AG04449 (cell line): ENCODE measurements at regions not wholly inside any gene's neighbourhood (a gene's known extent, or its start where the extent isn't known, plus 50 kb on each side); places are given as distances from the start of the nearest gene placed in this dataset.

Source experiments
- CTCF ChIA-PET: fragments of 350-600 bp; formaldehyde crosslinking; extraction: SDS; loops from one replicate; lab custom pipeline; 2021; ENCODE audit warnings: antibody characterized with exemption; lab: Yijun Ruan, JAX
- POLR2A ChIA-PET: fragments of 400-600, 350-600 bp; formaldehyde crosslinking; extraction: SDS; loops from one replicate; lab custom pipeline; 2020; ENCODE audit warnings: antibody characterized with exemption, inconsistent platforms; lab: Yijun Ruan, JAX
- DNase-seq: peaks from one replicate; pipeline ENCODE4 v3.0.0-alpha.2; 2010; ENCODE audit warnings: low read depth, low spot score
- H3K4me3 ChIP-seq: 2 replicates; pipeline ENCODE4 v1.5.1; 2011; ENCODE audit warnings: low read depth, mild to moderate bottlenecking, control low read depth, low read length
- TF ChIP-seq, protein P1 (sequence below): IDR thresholded peaks from one replicate; pipeline ENCODE4 v1.5.1; 2011; ENCODE audit warnings: mild to moderate bottlenecking, moderate library complexity, low read length, control low read depth, inconsistent platforms; ENCODE audit not compliant: insufficient read depth; ENCODE audit errors: missing control alignments

DNA sequence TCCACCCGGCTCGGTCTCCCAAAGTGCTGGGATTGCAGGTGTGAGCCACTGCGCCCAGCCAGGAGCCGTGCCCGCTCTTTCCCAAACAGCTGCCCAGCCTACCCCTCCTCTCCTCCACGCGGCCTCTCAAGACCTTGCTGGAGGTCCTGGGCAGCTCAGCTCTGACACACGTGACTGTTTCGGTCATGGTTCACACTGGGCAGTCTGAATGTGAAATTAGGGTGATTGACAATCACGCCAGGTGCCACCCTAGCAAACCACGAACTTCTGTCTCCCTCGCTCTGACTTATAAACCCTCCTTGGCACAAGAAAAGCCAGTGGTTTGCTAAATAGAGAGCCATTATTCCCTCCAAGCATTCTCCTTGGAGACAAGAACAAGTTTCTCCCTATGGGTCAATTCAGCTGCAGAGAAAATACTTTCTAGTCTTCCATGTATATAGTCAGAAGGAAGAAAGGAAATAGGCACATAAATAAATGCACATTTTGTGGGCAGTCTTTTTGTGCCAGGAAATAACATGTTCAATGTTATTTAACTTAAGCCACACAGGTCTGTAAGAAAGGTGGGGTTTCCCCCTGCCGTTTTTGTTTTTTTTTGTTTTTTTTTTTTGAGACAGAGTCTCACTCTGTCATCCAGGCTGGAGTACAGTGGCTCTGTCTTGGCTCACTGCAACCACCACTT is 121.9 kb upstream of the MEF2A start:
- ChIA-PET CTCF (interaction anchor here (1.0 to 4.1 kb wide), 3 partner anchors 12 to 260 kb away, joined by 3 to 22 read pairs (median 4); no protein-coding TSS in a partner anchor), POLR2A (no interaction called here)
- no peak for DNase-seq
- H3K4me3 ChIP-seq: no peak overlapping the region
- TF ChIP-seq, protein P1, sequence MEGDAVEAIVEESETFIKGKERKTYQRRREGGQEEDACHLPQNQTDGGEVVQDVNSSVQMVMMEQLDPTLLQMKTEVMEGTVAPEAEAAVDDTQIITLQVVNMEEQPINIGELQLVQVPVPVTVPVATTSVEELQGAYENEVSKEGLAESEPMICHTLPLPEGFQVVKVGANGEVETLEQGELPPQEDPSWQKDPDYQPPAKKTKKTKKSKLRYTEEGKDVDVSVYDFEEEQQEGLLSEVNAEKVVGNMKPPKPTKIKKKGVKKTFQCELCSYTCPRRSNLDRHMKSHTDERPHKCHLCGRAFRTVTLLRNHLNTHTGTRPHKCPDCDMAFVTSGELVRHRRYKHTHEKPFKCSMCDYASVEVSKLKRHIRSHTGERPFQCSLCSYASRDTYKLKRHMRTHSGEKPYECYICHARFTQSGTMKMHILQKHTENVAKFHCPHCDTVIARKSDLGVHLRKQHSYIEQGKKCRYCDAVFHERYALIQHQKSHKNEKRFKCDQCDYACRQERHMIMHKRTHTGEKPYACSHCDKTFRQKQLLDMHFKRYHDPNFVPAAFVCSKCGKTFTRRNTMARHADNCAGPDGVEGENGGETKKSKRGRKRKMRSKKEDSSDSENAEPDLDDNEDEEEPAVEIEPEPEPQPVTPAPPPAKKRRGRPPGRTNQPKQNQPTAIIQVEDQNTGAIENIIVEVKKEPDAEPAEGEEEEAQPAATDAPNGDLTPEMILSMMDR: no peak

GRCh38 chr15:99445272-99445850 is 120.4 kb upstream of the MEF2A start:
- POLR2A ChIA-PET: no interaction called here
- CTCF ChIA-PET: interaction anchor here (1.3 to 1.4 kb wide), 2 partner anchors 10 to 259 kb away, joined by 3 to 4 read pairs; no protein-coding TSS in a partner anchor
- TF ChIP-seq, protein P1: no peak
- H3K4me3 ChIP-seq: no peak overlapping the region
- DNase-seq: no peak

DNA sequence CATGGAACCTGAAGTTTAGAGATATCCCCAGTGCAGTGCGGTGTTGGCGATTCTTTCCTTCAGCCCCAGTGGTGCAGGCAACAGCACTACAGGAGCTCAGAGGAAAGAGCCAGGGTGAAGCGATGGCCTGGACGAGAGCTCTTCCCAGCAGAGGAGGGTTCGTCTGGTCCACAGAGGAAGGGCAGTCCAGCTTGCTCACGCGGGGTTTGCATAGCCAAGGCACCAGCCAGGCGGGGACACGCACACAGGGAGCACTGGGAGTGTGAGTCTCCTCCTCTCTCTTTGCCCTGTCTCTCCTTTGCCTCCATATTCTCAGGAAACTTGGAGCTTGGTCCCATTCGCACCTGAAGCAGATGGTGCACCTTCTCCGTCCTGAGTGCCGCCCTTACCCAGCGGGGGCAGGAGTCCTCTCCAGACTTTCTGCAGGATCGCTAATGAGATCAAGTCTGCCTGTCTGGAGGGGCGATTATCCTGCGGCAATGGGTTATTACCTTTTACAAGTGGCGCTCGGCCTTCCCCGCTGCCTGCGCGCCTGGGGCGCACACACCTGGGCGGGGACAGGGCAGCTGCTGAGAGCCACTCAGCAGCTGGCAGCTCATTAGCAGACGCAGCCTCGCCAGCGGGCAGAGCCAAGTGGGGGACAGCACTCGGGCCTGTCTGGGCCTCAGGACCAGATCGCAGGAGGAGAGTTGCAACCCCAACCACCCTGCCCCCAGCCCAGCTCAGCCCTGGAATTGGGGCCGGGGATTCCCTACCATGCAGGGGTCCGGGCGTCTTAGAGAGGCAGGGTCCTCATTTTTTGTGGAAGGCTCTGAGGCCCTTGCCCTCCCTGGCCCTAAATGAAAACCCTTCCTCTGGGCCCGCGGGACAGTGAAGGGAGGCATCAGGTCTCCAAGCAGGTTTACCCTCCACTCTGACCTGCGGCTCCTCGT is 119.0 kb upstream of the MEF2A start:
- ChIA-PET POLR2A (interaction anchor here (0.6 kb wide), 1 partner anchor 8 kb away, joined by 3 read pairs; no protein-coding TSS in a partner anchor), CTCF (interaction anchor here (1.1 kb wide), 1 partner anchor 10 kb away, joined by 3 read pairs; no protein-coding TSS in a partner anchor)
- H3K4me3 ChIP-seq: no peak overlapping the region
- DNase-seq: no peak
- TF ChIP-seq, protein P1: no peak

GRCh38 chr15:99447497-99448371 is 118.0 kb upstream of the MEF2A start:
- ChIA-PET POLR2A (no interaction called here), CTCF (no interaction called here)
- TF ChIP-seq, protein P1: no peak
- H3K4me3 ChIP-seq: no peak overlapping the region
- no peak for DNase-seq

GRCh38 chr15:99449514-99449913 is 116.3 kb upstream of the MEF2A start:
- DNase-seq: no peak
- TF ChIP-seq, protein P1: no peak
- POLR2A ChIA-PET: no interaction called here
- no peak overlapping the region for H3K4me3 ChIP-seq
- CTCF ChIA-PET: interaction anchor here (1.4 kb wide), 1 partner anchor 254 kb away, joined by 5 read pairs; no protein-coding TSS in a partner anchor
